ENCODE measurements at regions not wholly inside any gene's neighbourhood (a gene's known extent, or its start where the extent isn't known, plus 50 kb on each side); places are given as distances from the start of the nearest gene placed in this dataset.
"Not testable (repeated sequence)": the region's sequence is repeated elsewhere in the genome, so short reads cannot be mapped to it uniquely, and the experiment has no call there.

DNA sequence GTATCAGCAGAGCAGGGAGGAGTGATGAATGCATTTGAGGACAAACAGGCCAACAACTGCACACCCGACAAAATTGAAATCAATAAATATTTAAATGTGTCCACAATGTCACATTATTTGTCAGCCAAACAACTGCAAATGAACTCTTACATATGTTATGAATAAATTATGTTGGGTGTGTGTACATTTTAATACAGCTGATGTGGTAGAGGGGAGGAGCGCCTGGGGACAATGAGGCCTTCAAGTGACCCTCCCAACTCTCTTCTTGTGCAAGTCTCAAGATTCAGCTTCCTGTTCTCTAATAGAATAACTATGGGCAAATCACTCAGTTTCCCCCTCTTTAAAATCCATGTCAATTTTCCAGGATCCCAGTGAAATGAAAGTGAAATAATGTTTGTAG lies 303.2 kb downstream of the TSHZ3 start:
- Histone ChIP-seq H3K9me3 (peaks cover 4% of the 10 kb centered on the region; the same call in 1 of the 2 replicates), H3K4me3 (no peak overlapping the region), H3K36me3 (no peaks in the 10 kb centered on the region), H3K27me3 (peaks cover 5% of the 10 kb centered on the region; the same call in 1 of the 2 replicates)
- DNase-seq: no peak

DNA sequence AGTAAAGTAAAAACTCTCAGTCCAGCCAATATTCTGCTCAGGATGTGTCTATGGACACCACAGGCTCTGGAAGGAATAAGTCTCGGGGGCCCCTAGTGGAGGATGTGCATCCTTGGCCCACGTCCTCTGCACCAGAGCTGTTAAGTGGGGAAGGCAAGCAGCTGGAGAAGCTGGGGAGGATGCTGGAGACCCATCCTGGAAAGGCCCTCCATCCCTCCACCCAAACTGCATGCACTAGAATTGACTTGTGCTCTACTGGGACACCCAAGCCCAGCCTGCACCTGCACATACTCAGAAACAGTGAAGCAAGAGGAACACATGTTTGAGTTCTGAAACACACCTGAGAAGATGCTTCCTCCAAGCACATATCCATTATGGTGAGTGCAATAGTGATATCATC lies 307.8 kb downstream of the TSHZ3 start:
- no peak for DNase-seq
- no peak overlapping the region for H3K4me3 ChIP-seq
- H3K36me3 ChIP-seq: no peaks in the 10 kb centered on the region
- no peaks in the 10 kb centered on the region for H3K27me3 ChIP-seq
- H3K9me3 ChIP-seq: peaks cover 4% of the 10 kb centered on the region; the same call in 1 of the 2 replicates

DNA sequence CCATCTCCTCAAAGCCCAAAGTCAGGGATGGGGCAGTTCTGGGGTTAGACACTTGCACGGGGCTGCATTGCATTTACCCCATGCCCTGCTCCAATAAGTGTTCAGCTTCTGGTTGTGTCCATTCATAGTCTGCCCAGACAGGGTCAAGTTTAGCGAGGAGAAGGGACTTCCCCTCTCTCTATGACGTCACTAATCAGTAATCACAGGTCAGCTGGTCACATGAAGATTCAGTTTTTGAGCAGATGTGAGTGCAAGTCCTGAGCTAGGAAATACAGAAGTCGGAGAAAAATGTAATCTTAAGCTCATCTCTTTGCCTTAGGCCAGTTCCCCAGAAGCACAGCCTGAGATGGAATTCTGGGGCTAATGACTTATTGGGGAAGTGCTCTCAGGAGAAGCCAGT lies 310.1 kb downstream of the TSHZ3 start:
- DNase-seq: no peak
- Histone ChIP-seq H3K27me3 (no peaks in the 10 kb centered on the region), H3K36me3 (no peaks in the 10 kb centered on the region), H3K4me3 (no peak overlapping the region), H3K9me3 (no peaks in the 10 kb centered on the region)

DNA sequence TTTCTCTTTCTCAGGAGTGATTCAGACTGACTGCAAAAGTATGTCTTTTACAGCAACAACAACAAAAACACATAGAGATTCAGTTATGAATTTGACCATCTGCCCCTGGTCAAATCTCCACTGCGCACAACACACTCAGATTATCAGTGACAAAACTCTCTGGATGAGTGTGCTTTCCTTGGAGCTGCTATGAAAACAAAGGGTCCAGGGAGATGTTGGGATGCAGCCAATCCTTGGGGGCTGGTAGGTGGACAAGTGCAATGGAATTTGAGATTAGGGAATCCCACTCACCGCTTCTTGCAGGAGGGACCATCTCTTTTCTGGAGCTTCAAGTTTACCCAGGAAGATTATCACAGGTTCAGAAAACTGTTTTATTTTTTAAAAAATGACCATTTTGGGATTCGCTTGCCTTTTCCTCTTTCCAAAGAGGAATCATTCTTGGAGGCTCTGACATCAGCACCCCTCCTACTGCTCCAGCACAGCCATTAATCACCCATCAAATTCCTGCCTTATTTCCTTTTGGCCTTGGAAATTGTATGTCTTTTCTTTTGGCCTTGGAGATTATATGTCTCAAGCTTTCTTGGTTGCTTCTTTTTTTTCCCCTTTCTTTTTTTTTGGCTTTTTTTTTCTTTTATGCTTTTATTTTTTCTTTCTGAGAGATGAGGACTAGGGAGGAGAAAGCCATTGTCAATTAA lies 311.8 kb downstream of the TSHZ3 start:
- DNase-seq: no peak
- Histone ChIP-seq H3K36me3 (no peaks in the 10 kb centered on the region), H3K4me3 (no peak overlapping the region), H3K27me3 (no peaks in the 10 kb centered on the region), H3K9me3 (no peaks in the 10 kb centered on the region)

DNA sequence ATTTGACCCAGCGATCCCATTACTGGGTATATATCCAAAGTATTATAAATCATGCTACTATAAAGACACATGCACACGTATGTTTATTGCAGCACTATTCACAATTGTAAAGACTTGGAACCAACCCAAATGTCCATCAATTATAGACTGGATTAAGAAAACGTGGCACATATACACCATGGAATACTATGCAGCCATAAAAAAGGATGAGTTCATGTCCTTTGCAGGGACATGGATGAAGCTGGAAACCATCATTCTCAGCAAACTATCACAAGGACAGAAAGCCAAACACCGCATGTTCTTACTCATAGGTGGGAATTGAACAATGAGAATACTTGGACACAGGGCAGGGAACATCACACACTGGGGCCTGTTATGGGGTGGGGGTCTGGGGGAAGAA lies 317.8 kb downstream of the TSHZ3 start:
- not testable (repeated sequence) for H3K9me3 ChIP-seq, DNase-seq, H3K36me3 ChIP-seq, H3K4me3 ChIP-seq, H3K27me3 ChIP-seq

DNA sequence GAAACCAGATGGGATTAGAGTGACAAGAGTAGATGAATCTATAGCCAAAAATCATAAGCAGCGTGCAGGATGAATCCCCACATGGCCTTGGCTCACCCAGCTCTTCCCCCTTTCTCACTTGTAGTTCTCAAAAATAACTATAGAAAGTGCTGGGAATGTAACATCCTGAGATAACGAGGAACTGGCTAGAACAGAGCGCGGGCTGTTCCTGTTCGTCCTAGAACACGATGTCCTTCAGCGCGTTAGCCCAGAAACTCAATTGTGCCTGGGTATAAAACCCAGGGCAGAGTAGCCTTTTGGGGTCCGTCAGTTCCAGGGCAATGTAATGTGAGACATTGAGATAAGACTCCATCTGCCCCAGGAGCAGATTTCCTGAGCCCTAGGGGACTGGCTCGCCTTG lies 326.2 kb downstream of the TSHZ3 start:
- Histone ChIP-seq H3K36me3 (no peaks in the 10 kb centered on the region), H3K27me3 (no peaks in the 10 kb centered on the region), H3K4me3 (no peak overlapping the region), H3K9me3 (peaks cover 3% of the 10 kb centered on the region)
- no peak for DNase-seq

DNA sequence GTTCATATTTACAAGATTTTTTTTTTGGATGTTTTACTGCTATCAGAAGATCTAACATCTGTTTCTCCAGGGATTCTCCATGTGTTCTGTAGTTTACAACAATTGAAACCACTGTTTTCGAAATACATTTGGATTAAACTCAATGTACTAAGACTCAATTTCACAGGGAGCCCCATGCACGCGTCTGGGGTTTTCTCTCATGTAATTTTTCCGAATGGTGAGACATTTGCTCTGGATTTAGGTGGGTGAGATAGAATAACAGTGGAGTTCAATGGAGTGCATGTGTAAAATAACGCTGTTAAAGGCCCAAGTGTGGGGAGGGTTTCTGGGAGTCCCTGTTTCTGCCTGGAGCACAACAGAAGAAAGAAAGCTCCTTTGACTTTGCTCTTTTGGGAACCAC lies 330.3 kb downstream of the TSHZ3 start:
- Histone ChIP-seq H3K27me3 (no peaks in the 10 kb centered on the region), H3K4me3 (no peak overlapping the region), H3K36me3 (no peaks in the 10 kb centered on the region), H3K9me3 (no peaks in the 10 kb centered on the region)
- no peak for DNase-seq

DNA sequence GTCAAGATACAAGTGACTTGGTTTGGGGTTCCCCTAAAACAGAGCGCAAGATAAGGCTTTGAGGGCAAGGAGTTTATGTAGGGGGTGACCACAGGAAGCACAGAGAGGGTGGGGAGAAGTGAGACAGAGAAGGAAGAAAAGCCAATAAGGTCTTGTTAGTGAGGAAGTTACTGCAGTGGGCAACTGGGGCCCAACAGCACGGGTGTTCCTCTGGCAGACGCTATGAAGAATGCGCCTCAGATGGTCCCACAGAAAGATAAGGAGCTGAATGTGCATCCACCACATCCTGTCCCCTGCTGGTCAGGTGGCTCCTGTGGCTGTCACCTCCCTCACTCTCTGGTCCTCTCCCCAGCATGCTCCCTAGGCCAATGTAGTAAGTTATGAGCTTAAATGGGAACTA lies 333.5 kb downstream of the TSHZ3 start:
- Histone ChIP-seq H3K36me3 (no peaks in the 10 kb centered on the region), H3K27me3 (no peaks in the 10 kb centered on the region), H3K4me3 (no peak overlapping the region), H3K9me3 (no peaks in the 10 kb centered on the region)
- no peak for DNase-seq

DNA sequence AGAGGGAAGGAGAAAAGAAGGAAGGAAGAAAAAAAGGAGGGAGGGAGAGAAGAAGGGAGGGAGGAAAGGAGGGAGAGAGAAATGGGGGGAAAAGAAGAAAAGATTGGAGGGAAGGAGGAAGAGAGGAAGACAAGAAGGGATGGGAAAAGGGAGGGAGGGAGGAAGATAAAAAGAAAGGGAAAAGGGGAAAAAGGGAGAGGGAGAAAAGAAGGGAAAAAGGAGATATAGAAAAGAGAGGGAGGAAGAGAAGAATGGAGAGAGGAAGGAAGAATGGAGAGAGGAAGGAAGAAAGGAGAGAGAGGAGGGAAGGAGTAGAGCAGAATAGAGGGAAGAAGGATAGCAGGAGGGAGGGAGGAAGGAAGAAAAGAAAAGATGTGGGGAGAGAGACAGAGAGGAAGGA lies 334.6 kb downstream of the TSHZ3 start:
- H3K36me3 ChIP-seq: no peaks in the 10 kb centered on the region
- H3K4me3 ChIP-seq: no peak overlapping the region
- no peaks in the 10 kb centered on the region for H3K9me3 ChIP-seq
- H3K27me3 ChIP-seq: no peaks in the 10 kb centered on the region
- DNase-seq: no peak

DNA sequence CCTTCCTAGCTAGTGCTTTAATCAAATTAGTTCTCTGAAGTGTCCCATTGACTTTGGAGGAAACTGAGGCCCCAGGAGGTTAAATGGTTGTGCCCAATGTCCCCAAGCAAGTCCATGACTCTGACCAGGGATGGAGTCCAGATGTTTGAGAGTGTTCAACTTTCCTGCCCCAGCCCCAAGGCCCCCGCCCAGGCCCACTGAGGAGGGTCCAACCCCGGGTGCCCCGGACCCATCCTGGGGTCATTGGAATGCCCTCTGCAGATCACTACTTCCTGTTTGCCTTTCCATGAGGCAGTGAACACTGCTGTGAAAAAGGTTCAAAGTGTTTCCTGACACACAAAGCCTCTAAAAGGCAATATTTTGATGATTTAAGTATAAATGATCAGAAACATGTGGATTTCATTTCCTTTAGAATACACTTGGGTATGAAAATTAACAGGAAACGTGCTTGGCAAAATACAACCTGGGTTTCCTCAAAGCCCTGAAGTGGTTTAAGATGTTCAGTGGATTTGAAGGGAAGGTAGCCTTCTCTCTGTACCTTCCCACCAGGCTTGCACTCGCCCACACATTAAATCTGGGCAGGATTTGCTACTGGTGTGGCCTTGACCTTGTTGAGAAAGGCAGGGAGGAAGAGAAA lies 335.7 kb downstream of the TSHZ3 start:
- Histone ChIP-seq H3K4me3 (no peak overlapping the region), H3K36me3 (no peaks in the 10 kb centered on the region), H3K27me3 (no peaks in the 10 kb centered on the region), H3K9me3 (no peaks in the 10 kb centered on the region)
- DNase-seq: no peak

DNA sequence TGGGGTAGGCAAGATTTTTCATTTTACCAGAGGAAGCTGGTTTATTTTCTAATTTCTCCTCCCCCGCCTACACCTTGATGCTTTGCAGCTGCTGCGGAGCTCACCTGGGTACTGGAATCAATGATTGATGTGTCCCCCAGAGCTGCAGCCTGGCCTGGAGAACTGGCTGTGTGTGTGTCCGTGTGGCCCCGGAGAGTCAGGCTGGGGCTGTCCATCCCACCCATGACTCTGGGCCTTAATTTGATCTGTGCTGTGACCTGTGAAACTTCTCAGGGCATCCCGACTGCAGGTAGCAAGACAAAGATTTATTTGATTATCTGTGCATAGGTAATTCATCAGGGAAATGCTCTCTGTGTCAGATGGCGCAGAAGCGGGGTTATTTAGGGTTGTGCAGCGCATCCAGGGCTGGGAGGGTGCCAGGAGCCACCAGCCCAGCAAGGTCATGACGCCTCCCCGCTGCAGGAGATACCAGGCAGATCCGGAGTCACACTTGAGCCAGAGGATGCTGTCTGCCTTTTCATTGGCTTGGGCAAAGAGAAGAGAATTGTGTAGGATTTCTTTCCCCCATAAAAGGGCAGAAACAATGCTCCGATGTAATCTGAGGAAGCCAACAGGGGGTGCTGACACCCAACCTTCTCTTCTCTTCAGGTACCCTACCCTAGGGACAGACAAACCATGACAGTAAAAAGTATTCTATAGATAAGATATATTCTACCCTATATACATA lies 346.6 kb downstream of the TSHZ3 start:
- no peaks in the 10 kb centered on the region for H3K36me3 ChIP-seq
- DNase-seq: no peak
- no peaks in the 10 kb centered on the region for H3K9me3 ChIP-seq
- no peaks in the 10 kb centered on the region for H3K27me3 ChIP-seq
- no peak overlapping the region for H3K4me3 ChIP-seq

DNA sequence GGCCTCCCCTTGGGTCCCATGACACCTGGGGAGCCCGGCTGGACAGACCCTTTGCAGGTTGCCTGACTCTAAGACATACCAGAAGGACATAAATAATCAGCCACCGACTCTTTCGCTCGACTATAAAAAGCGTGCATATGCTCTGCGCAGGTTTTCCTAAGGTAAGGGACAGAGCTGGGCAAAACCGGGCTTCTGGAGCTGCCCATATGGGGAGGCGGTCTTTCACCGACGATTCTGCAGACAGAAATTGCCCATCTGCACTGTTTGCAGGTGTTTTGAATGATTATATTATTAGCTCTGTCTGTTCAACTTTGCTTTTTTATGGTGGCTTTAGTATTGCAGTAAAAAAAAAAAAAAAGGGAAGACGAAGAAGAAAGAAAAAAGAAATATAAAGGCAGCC lies 347.2 kb downstream of the TSHZ3 start:
- no peaks in the 10 kb centered on the region for H3K36me3 ChIP-seq
- H3K4me3 ChIP-seq: no peak overlapping the region
- no peaks in the 10 kb centered on the region for H3K27me3 ChIP-seq
- DNase-seq: no peak
- no peaks in the 10 kb centered on the region for H3K9me3 ChIP-seq

DNA sequence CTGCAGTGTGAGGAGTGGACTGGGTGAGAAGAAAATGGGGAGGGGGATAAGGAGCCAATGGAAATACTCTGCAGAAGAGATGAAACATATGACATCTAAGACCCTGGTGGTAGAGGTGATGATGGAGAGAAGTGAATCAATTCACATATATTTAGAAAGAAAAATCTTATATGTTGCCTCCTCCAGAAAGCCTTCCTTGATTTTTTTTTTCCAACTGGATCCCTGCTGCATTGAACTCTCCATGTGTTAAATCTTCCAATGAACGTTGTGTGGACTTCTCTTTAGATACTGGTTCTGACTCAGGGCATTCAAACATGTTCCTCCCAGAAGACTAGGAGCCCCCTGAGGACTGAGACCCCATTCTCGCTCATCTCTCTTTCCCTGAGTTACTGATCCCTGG lies 348.3 kb downstream of the TSHZ3 start:
- no peak for DNase-seq
- Histone ChIP-seq H3K27me3 (no peaks in the 10 kb centered on the region), H3K36me3 (no peaks in the 10 kb centered on the region), H3K9me3 (no peaks in the 10 kb centered on the region), H3K4me3 (no peak overlapping the region)

DNA sequence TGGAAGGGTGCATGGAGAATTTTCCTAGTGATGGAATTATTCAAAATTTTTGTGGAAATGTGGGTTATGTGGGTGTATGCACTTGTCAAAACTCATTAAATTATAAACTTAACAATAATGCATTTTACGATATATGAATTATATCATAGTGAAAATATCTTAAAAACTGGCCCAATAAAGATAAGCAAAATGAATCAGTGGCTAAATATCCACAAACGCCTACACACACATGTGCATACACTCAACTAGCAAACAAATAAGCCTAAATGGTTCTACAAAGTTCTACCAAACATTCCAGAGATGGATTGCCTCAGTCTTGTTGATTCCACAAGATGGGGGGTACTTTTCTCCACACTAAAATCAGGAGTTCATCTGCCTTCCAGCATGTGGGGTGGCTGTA lies 349.5 kb downstream of the TSHZ3 start:
- no peaks in the 10 kb centered on the region for H3K9me3 ChIP-seq
- no peak overlapping the region for H3K4me3 ChIP-seq
- H3K36me3 ChIP-seq: no peaks in the 10 kb centered on the region
- no peak for DNase-seq
- H3K27me3 ChIP-seq: no peaks in the 10 kb centered on the region

DNA sequence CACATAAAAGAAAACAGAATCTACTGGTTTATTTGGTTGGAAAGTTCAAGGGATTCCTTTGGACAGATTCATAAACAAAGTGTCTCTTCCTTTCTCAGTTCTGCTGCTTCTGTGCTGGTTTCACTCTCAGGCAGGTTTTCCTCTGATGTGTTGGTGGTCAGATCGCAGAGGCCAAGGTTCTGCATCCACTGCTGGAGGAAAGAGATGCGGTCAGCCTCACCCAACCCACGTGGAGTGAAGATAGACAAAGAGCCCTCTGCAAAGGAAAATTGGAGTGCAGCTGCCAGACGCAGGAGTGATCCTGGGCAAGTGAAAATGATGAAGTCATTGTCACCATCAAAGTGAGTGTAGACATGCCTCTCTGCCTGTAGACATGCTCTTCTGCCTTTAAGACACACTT lies 352.0 kb downstream of the TSHZ3 start:
- DNase-seq: no peak
- no peaks in the 10 kb centered on the region for H3K36me3 ChIP-seq
- H3K4me3 ChIP-seq: no peak overlapping the region
- no peaks in the 10 kb centered on the region for H3K27me3 ChIP-seq
- H3K9me3 ChIP-seq: no peaks in the 10 kb centered on the region

DNA sequence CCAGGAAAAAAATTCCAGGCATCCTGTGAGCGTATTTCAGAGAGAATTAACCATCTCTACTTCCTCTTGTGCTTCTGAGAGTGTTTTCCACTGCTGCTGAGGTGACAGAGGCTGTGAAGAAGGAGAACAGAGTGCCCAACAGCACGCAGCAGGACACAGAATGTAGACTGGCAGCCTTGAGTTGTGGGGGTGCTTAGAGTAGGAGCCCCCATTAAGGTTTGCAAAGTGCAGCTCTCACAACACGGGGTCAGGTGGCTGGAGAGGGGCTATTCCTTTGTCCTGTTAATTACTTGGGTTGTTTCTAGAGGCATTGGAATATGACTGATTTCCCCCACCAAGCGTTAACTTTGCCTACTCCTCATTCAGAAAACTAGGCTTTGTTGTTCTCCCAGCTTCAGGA lies 370.6 kb downstream of the TSHZ3 start:
- no peak overlapping the region for H3K4me3 ChIP-seq
- DNase-seq: no peak
- no peaks in the 10 kb centered on the region; the same call in 1 of the 2 replicates for H3K9me3 ChIP-seq
- no peaks in the 10 kb centered on the region for H3K27me3 ChIP-seq
- no peaks in the 10 kb centered on the region for H3K36me3 ChIP-seq

DNA sequence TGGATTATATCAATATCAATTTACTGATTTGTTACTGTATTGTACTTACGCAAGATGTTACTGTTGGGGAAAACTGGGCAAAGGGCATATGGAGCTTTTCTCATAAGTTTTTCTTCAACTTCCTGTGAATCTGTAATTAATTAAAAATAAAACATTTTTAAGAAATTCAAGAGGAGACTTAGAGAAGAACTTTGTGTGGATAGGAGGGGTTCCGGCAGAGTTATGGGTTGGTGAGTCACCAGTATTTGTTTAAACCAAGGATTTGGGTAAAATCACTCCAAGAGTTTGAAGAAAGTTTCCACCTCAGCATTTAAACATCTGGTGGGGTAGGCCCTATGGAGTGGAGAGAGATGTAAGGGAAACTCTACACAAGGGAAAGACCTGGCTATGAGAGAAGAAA lies 379.6 kb downstream of the TSHZ3 start:
- H3K4me3 ChIP-seq: no peak overlapping the region
- H3K27me3 ChIP-seq: no peaks in the 10 kb centered on the region
- no peaks in the 10 kb centered on the region for H3K36me3 ChIP-seq
- no peaks in the 10 kb centered on the region for H3K9me3 ChIP-seq
- no peak for DNase-seq
